ENCODE measurements at regions not wholly inside any gene's neighbourhood (a gene's known extent, or its start where the extent isn't known, plus 50 kb on each side); places are given as distances from the start of the nearest gene placed in this dataset.

- no peak for TF ChIP-seq CTCF (IDR thresholded peaks at IDR 0.05)
- no peak for TF ChIP-seq EZH2 (IDR thresholded peaks at IDR 0.05; ENCODE audit: borderline replicate concordance, insufficient read depth, low read depth, low read length, poor library complexity, severe bottlenecking)
These were observed 678.4 kb upstream of the ADAMTS5 start for GRCh38 chr21:27645285-27645684.
